ENCODE measurements at regions not wholly inside any gene's neighbourhood (a gene's known extent, or its start where the extent isn't known, plus 50 kb on each side); places are given as distances from the start of the nearest gene placed in this dataset.
A peak's percentile ranks its signal among the peaks of the same experiment; 100 is the strongest.
"Not testable (repeated sequence)": the region's sequence is repeated elsewhere in the genome, so short reads cannot be mapped to it uniquely, and the experiment has no call there.

- no peak for DNase-seq (ENCODE audit: low spot score)
Observed at GRCh38 chr5:168126606-168127005, 164.8 kb upstream of the WWC1 start.

DNA sequence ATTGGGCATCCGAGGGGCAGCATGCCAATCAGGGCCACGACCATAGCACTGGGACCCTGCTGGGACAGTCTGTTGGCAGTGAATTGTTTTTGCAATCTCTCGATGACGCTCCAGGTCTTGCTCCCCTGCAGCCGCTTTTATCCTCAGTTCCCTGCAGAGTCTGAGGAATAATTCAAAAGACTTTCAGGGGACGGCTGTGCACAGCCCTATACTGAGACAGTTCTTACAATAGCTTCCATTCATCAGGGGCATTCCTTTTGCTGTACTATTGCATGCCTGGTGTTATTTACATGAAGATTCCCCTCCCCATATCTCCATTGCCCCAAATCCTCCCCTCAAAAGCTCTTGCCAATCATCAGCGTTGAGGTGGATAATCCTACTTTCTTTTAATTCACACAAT is 163.3 kb upstream of the WWC1 start:
- DNase-seq (ENCODE audit: low spot score) = no peak

- DNase-seq (ENCODE audit: low spot score) = no peak
Observed at GRCh38 chr5:168128557-168128956, 162.9 kb upstream of the WWC1 start.

DNA sequence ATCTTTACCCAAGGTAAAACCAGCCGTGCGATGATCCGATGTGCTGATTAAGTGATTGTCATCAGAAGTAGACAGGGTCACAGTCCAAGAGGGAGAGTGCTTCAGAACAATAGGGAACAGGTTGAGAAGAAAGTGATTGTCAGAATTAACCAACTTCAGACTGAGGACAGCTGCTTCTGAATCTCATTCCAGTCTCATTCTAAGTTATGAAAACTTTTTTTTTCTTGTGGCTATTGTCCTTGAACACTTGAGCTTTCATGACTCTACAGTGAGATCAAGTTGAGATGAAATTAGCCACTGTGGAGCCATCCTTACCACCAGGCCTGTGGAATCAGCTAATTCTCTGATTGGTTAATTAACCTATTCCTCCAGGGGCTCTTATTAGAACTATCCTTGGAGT is 159.9 kb upstream of the WWC1 start:
- DNase-seq (ENCODE audit: low spot score) = no peak

DNA sequence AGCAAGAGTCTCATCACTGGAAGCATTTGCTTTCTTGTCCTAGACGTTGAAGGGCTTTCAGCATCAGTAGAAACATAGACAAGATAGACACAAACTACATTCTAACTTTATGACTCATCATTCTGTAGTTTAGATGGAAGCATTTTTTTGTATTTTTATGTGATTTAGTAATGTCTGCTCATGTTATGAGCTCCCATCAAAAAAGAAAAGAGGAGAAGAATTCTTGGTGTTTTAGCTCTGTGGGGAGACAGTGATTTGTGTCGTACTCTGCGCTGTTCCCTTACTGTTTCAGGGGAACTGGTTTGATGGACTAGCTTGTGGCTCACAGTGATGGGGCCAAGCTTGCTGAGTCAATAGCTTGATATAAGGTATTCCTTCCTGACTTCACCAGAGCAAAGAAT is 159.2 kb upstream of the WWC1 start:
- DNase-seq (ENCODE audit: low spot score) = no peak

- DNase-seq (ENCODE audit: low spot score) = no peak
Observed at GRCh38 chr5:168135897-168136296, 155.5 kb upstream of the WWC1 start.

DNA sequence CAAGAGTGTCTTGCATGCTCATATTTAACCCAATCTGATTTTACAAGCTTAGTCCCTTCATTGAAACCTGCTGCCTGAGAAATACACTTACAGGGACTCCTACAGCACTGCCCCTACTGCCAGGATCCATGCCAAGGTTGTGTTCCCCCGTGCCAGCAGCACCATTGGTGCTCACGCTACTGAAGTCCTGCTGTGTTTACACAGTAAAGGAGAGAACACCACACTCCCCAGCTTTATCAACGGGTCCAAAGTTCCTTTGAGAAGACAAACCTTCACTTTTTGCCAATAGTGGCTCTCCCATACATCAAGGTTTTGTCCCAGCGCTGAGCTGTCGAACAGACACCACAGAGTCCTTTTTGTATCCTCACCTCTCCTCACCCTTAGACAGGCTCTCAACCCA is 155.1 kb upstream of the WWC1 start:
- DNase-seq (ENCODE audit: low spot score) = no peak

GRCh38 chr5:168137265-168137664 is 154.2 kb upstream of the WWC1 start:
- no peak for DNase-seq (ENCODE audit: low spot score)

- no peak for DNase-seq (ENCODE audit: low spot score)
Observed at GRCh38 chr5:168140241-168140640, 151.2 kb upstream of the WWC1 start.

GRCh38 chr5:168142402-168142801 is 149.0 kb upstream of the WWC1 start:
- no peak for DNase-seq (ENCODE audit: low spot score)

GRCh38 chr5:168143521-168143920 is 147.9 kb upstream of the WWC1 start:
- DNase-seq (ENCODE audit: low spot score) = not testable (repeated sequence)

DNA sequence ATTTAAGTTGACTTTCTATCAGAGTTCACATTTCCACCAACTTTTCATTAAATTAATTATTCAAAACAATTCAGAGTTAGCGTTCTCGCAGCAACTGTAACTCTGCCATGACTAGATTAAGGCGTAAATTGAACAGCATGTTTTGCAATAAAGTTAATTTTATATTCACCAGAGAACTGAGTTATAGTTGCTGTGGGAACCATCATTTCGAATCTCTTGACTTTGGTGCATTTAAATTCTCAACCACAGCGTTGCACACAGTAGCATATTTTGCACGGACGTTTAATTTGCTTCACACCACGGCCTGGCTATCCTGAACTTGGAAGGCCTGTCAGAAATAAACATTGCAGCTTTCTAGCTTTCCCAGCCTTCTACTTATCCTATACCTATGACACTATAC is 144.3 kb upstream of the WWC1 start:
- DNase-seq (ENCODE audit: low spot score) = no peak

- no peak for DNase-seq (ENCODE audit: low spot score)
Observed at GRCh38 chr5:168147568-168148360, 143.7 kb upstream of the WWC1 start.

DNA sequence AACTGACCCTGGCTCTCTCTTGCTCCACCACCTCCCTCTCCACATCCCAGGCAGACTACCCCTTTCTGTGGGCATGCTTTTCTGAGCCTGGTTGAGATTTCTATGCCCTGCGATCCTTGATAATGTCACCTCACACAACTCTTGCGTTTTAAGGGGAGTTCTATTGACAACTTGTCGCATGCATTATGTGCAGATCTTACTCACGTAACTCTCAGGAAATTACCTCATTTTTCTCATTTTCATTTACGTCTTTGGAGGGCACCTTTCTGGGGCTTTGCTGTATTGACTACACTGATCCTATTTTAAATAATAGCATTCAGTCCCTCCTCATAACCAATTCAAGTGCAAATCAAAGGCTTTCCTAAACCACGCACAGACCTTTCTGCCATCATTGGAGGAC is 140.4 kb upstream of the WWC1 start:
- DNase-seq (ENCODE audit: low spot score) = no peak

- DNase-seq (ENCODE audit: low spot score) = no peak
Observed at GRCh38 chr5:168152660-168153059, 138.8 kb upstream of the WWC1 start.

- no peak for DNase-seq (ENCODE audit: low spot score)
Observed at GRCh38 chr5:168153263-168153875, 138.1 kb upstream of the WWC1 start.

DNA sequence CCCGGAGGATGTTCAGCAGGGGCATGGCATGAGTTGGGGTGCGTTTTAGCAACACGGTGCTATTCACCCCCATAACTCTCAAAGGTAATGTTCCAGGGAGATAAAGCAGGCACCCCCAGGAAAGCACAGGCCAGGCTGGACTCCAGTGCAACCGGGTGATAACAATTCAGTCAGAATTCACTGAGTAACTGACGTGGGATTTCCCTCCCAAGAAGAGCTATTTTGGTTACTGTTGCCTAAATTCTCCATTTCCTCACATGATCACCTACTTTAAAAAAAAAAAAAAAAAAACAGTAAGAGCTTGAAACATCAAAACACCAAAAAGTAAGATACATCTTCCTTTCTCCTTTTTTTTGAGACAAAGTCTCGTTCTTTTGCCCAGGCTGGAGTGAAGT is 137.6 kb upstream of the WWC1 start:
- no peak for DNase-seq (ENCODE audit: low spot score)

- no peak for DNase-seq (ENCODE audit: low spot score)
Observed at GRCh38 chr5:168155585-168155984, 135.9 kb upstream of the WWC1 start.

DNA sequence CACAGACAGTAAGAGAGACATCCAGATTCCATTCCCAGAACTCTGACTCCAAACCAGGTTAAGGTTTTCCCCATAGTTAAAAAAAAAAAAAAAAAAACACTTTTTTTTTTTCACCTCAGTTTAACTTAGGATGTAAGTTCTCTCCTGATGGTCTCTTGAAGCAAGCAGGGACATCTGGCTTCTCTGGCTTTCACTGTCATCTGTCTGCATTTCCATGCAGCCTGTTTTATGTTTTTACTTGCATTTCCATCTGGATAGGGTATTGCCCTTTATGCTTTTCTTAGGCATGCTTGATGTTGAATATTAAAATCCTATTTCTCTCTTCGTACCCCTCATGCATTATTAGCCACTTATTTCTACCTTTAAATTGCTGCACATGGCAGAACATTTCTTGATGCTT is 135.3 kb upstream of the WWC1 start:
- no peak for DNase-seq (ENCODE audit: low spot score)

DNA sequence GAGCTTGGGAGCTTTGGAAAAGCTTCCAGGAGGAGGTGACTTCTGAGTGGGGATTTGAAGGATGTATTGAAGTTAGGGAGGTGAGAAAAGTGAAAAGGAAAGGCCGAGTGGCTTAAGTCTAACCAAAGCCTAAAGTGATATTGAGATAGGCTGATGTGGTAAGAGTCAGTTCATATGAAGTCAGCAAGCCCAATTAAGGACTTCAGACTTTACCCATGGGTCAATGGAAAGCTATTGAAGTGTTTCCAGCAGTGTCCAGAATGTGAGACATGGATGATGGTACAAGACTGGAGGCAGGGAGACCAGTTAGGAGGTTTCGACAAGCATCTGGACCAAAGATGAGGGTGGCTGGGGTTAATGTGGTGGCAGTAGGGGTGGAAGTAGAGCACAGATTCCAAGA is 134.3 kb upstream of the WWC1 start:
- no peak for DNase-seq (ENCODE audit: low spot score)

- peak; percentile 33 for DNase-seq (ENCODE audit: low spot score)
Observed at GRCh38 chr5:168159425-168159824, 132.0 kb upstream of the WWC1 start.

GRCh38 chr5:168162464-168162863 is 129.0 kb upstream of the WWC1 start:
- DNase-seq (ENCODE audit: low spot score) = no peak

GRCh38 chr5:168163966-168164365 is 127.5 kb upstream of the WWC1 start:
- DNase-seq (ENCODE audit: low spot score) = no peak

Data from NAMALWA (cell line).